Breast epithelium (tissue), 4 donors: ENCODE measurements at regions not wholly inside any gene's neighbourhood (a gene's known extent, or its start where the extent isn't known, plus 50 kb on each side); places are given as distances from the start of the nearest gene placed in this dataset.
"Not testable (repeated sequence)": the region's sequence is repeated elsewhere in the genome, so short reads cannot be mapped to it uniquely, and the experiment has no call there.

ENCODE experiments used
- DNase-seq, 2 donors: peaks; one replicate each; pipeline ENCODE4 v3.0.0-alpha.2; 2019; ENCODE audit warnings: low spot score in 2 of 2
- H3K27ac ChIP-seq, 2 donors: fragments of 200-600 bp; sonication (generic) in 1 of 2; one replicate each; pipeline ENCODE4 v1.5.1; 2016 to 2019; ENCODE audit warnings: mild to moderate bottlenecking in 1 of 2
- H3K27me3 ChIP-seq, 2 donors: fragments of 200-600 bp; sonication (generic) in 1 of 2; one replicate each; pipeline versions ENCODE4 v1.5.1 to v1.6.0; 2017 to 2019; ENCODE audit warnings: control low read depth in 1 of 2, mild to moderate bottlenecking in 1 of 2
- H3K36me3 ChIP-seq: fragments of 200-600 bp; one replicate; pipeline ENCODE4 v1.5.1; 2019
- H3K4me1 ChIP-seq, 2 donors: fragments of 200-600 bp; sonication (generic); one replicate each; pipeline ENCODE4 v1.5.1; 2016 to 2019; ENCODE audit warnings: control low read depth in 1 of 2
- H3K4me3 ChIP-seq, 3 donors: fragments of 200-600 bp; sonication (generic); 1 replicate in 2 of 3; 2 replicates in 1 of 3; pipeline ENCODE4 v1.5.1; 2016 to 2019; ENCODE audit warnings: mild to moderate bottlenecking in 3 of 3, moderate library complexity in 2 of 3
- H3K9me3 ChIP-seq, 2 donors: fragments of 200-600 bp; sonication (generic) in 1 of 2; one replicate each; pipeline ENCODE4 v1.5.1; 2016 to 2019; ENCODE audit warnings: control low read depth in 1 of 2
- CTCF ChIP-seq, 3 donors: fragments of 450-650 bp; IDR thresholded peaks; one replicate each; pipeline ENCODE4 v1.5.1; 2016 to 2017; ENCODE audit warnings: antibody characterized with exemption in 3 of 3, mild to moderate bottlenecking in 3 of 3, moderate library complexity in 3 of 3
- POLR2A ChIP-seq: fragments of 450-650 bp; IDR thresholded peaks from one replicate; pipeline ENCODE4 v1.6.1; 2016; ENCODE audit warnings: antibody characterized with exemption, mild to moderate bottlenecking, moderate library complexity
- POLR2AphosphoS5 ChIP-seq, 3 donors: sonication (generic); formaldehyde crosslinking; IDR thresholded peaks; one replicate each; pipeline ENCODE4 v1.6.1; 2017; ENCODE audit warnings: antibody characterized with exemption in 3 of 3
- intact Hi-C: fragments of 100-400 bp; cut with DNase I; formaldehyde crosslinking; loops from one replicate; pipeline ENCODE4 v1.15.1; 2023; ENCODE audit warnings: low total_unique reads

DNA sequence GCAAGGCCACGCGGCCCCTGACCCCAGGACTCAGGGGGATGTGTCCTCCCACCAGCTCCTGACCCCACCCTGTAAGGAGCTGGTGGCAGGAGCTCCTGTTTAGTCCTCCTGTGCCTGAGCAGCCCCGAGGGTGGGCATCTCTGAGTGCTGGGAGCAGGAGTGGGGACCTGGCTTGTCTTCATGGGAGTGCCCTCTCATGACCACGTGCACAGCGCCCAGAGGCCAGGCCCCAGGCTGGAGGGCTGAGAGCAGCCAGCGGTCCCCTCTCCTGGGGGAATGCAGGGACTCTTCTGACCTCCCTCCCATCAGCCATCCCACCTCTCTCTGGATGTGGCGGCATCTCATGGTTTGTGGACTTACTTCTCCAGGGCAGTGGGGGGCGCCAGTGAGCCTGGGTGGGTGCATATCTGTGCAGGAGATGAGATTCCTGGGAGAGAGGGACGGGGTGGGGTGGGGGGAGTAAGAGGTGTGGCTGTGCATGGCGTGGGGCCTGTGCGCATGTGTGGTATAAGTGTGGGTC lies 205.6 kb downstream of the TBC1D2B start:
- no peaks in the 10 kb centered on the region for H3K9me3 ChIP-seq
- no peaks in the 10 kb centered on the region for H3K27me3 ChIP-seq
- DNase-seq = no peak
- no peak for TF ChIP-seq CTCF (IDR thresholded peaks at IDR 0.05)
- TF ChIP-seq POLR2AphosphoS5 (IDR thresholded peaks at IDR 0.05) = no peak
- TF ChIP-seq POLR2A = no peak
- H3K27ac ChIP-seq = no peak overlapping the region
- H3K4me1 ChIP-seq = no peaks in the 10 kb centered on the region
- intact Hi-C loops = no loop called here
- H3K36me3 ChIP-seq = no peaks in the 10 kb centered on the region
- H3K4me3 ChIP-seq = no peak overlapping the region

DNA sequence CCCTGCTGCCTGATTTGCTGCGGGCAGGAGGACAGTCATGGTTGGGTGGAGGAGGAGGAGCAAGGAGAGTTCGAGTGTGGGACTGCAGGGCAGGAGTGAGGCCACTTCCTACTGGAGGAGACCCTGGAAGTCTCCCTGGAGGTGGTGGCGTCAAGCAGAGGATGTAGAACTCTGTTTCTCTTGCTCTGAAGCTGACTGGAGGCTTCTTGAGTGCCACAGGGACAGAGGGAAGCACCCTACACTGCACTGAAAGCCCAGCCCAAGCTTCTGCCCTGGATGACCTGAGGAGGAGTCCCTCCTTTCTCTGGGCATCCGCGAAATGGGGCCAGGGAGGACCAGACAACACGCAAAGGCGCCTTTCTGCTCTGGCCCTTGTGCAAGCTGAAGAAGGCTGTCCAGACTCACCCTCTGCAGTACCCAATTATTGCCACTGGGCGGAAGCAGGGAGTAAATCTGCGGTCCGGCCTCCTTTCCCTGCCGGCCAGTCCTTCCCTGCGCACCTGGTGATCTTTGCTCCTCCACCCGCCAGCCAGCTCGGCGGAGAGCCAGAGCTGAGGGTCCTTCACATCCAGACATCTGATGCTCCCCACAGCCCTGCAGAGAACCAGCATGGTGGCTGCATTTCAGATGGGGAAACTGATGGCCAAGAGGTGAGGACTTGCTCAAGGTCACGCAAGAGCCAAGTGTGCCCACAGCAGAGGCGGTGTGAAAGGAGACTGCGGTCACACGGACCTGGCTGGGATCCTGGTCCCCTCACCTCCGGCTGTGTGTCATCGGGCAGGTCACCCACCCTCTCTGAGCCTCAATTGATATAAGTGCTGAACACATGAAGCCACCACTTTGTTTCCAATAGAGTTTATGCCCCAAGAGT lies 207.1 kb downstream of the TBC1D2B start:
- Histone ChIP-seq H3K27ac (no peak overlapping the region), H3K4me3 (no peak overlapping the region), H3K4me1 (no peaks in the 10 kb centered on the region), H3K9me3 (no peaks in the 10 kb centered on the region), H3K27me3 (no peaks in the 10 kb centered on the region), H3K36me3 (no peaks in the 10 kb centered on the region)
- peak; percentile 23 to 67 for DNase-seq
- no peak for TF ChIP-seq POLR2AphosphoS5 (IDR thresholded peaks at IDR 0.05)
- TF ChIP-seq POLR2A = no peak
- TF ChIP-seq CTCF (IDR thresholded peaks at IDR 0.05) = peak; percentile 78 to 83 (median 81)
- intact Hi-C loops = no loop called here

- H3K4me3 ChIP-seq = no peak overlapping the region
- no peaks in the 10 kb centered on the region for H3K9me3 ChIP-seq
- no peaks in the 10 kb centered on the region for H3K27me3 ChIP-seq
- H3K36me3 ChIP-seq = no peaks in the 10 kb centered on the region
- no peaks in the 10 kb centered on the region for H3K4me1 ChIP-seq
- intact Hi-C loops = no loop called here
- DNase-seq = no peak
- no peak overlapping the region for H3K27ac ChIP-seq
- TF ChIP-seq CTCF (IDR thresholded peaks at IDR 0.05) (no peak), POLR2AphosphoS5 (IDR thresholded peaks at IDR 0.05) (no peak), POLR2A (no peak)
Measured at GRCh38 chr15:77869021-77869895, 208.3 kb downstream of the TBC1D2B start.

- H3K9me3 ChIP-seq, H3K27me3 ChIP-seq, H3K4me3 ChIP-seq, H3K27ac ChIP-seq, H3K4me1 ChIP-seq, H3K36me3 ChIP-seq, intact Hi-C loops, DNase-seq: not testable (repeated sequence)
Measured at GRCh38 chr15:77868048-77868629, 209.4 kb downstream of the TBC1D2B start.

GRCh38 chr15:77867266-77868047 lies 210.1 kb downstream of the TBC1D2B start:
- no peak overlapping the region for H3K4me3 ChIP-seq
- no peaks in the 10 kb centered on the region for H3K9me3 ChIP-seq
- DNase-seq = no peak
- H3K36me3 ChIP-seq = no peaks in the 10 kb centered on the region
- no peaks in the 10 kb centered on the region for H3K27me3 ChIP-seq
- H3K27ac ChIP-seq = no peak overlapping the region
- TF ChIP-seq POLR2AphosphoS5 (IDR thresholded peaks at IDR 0.05) (no peak), CTCF (IDR thresholded peaks at IDR 0.05) (no peak), POLR2A (no peak)
- H3K4me1 ChIP-seq = no peaks in the 10 kb centered on the region
- intact Hi-C loops = no loop called here
